GM12875 (cell line): ENCODE measurements at regions not wholly inside any gene's neighbourhood (a gene's known extent, or its start where the extent isn't known, plus 50 kb on each side); places are given as distances from the start of the nearest gene placed in this dataset.

Source experiments
- H3K4me3 ChIP-seq: one replicate; pipeline ENCODE4 v1.5.1; 2011; ENCODE audit warnings: low read depth, low read length, control low read depth
- CTCF ChIP-seq: IDR thresholded peaks from 2 replicates; pipeline ENCODE4 v1.5.1; 2011; ENCODE audit warnings: low read depth, mild to moderate bottlenecking, control low read depth, inconsistent platforms, low read length, moderate library complexity, borderline replicate concordance; ENCODE audit not compliant: insufficient read depth

GRCh38 chr5:41670854-41671479 is 160.6 kb upstream of the PLCXD3 start:
- TF ChIP-seq CTCF = no peak

GRCh38 chr5:41670216-41670615 is 159.8 kb upstream of the PLCXD3 start:
- no peak for TF ChIP-seq CTCF
- H3K4me3 ChIP-seq = no peak overlapping the region

More at GRCh38 chr5:41670854-41671479, 160.6 kb upstream of the PLCXD3 start:
- no peak overlapping the region for H3K4me3 ChIP-seq

DNA sequence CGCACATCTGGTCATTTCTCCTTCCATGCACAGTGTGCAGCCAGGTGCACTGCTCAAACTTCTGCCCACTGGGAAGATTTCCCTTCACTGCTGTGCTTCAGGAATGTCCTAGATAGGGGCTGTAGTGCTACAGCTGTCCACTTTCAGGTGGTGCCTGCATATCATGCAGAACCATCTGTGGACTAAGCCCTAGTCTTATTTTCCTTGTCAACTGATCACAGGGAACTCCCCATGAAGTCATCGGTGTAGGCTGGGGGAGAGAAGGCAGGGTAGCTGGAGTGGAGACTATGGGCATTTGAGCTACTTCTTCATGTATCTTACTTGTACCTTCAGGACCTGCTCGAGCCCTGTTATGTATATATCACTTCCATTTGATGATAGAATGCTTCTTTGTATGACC is 150.9 kb upstream of the PLCXD3 start:
- TF ChIP-seq CTCF = no peak
- H3K4me3 ChIP-seq = no peak overlapping the region

DNA sequence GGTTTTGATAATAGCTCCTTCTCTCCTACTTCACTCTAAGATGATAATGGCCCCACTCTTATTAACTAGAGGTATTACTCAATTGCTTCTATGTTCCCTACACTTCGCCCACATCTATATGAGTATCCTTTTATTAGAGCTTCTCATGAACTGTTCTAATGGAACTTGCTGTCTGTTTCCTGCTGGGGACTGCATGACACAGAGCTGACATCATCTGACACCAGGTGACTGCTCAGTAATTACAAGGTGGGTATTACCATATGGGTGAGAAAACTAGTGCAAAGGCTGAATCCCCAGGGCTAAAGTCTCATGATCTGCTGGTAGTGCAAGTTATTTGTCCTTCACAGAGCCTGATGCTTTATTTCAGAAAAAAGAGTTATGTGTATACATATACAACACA is 146.2 kb upstream of the PLCXD3 start:
- H3K4me3 ChIP-seq = no peak overlapping the region
- no peak for TF ChIP-seq CTCF

DNA sequence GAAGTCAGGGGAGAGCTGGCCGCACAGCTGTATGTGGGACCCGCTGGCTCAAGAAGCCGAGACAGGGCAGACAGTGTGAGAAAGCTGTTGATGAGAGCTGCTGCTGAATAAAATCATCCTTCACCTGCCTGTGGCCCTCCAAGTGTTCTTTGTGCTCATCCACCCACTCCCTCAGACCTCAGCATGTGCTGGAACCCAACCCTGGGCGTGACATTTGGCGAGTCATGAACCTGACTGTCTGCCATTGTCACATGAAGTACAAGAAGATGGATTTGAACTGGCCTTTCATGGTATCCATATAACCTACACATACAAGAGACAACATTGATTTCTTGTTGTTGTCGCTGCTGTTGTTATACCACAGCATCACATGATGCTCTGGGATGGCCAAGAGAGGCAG is 139.7 kb upstream of the PLCXD3 start:
- no peak overlapping the region for H3K4me3 ChIP-seq
- TF ChIP-seq CTCF = no peak

GRCh38 chr5:41649659-41650058 is 139.3 kb upstream of the PLCXD3 start:
- no peak overlapping the region for H3K4me3 ChIP-seq
- TF ChIP-seq CTCF = no peak

DNA sequence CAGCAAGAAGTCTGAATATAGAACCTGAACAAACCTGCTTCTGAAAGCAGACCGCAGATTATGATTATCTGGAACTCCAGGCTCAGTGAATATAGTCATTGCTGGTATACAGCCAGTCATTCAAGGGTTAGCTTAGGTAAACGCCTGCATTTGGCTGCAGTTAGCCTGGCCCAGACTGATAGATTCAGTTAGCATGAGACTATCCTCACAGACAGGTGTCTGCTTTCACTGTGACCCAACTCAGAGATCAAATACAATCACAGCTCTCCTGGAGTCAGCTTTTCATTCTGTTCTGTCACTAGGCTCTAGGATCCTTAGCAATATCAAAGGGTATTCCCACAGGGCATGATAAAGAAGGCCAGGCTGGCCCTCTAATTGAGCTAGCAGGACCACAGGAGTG is 138.6 kb upstream of the PLCXD3 start:
- TF ChIP-seq CTCF = no peak
- H3K4me3 ChIP-seq = no peak overlapping the region
